IMR-90 (cell line): ENCODE measurements at regions not wholly inside any gene's neighbourhood (a gene's known extent, or its start where the extent isn't known, plus 50 kb on each side); places are given as distances from the start of the nearest gene placed in this dataset.

ENCODE experiments used
- BHLHE40 ChIP-seq: fragments of 150-350 bp; IDR thresholded peaks from 2 replicates; pipeline ENCODE4 v1.6.1; 2016; ENCODE audit warnings: mild to moderate bottlenecking, low read depth, low read length
- CEBPB ChIP-seq: IDR thresholded peaks from 2 replicates; pipeline ENCODE4 v1.6.1; 2012; ENCODE audit warnings: low read depth, low read length, improper control_type of control experiment
- FOS ChIP-seq: fragments of 150-350 bp; IDR thresholded peaks from 2 replicates; pipeline ENCODE4 v1.6.1; 2016; ENCODE audit warnings: low read depth, low read length
- MAFK ChIP-seq: IDR thresholded peaks from 2 replicates; pipeline ENCODE4 v1.6.1; 2012; ENCODE audit warnings: low read depth, low read length, improper control_type of control experiment
- MAZ ChIP-seq: IDR thresholded peaks from 2 replicates; pipeline ENCODE4 v1.6.1; 2012; ENCODE audit warnings: low read depth, mild to moderate bottlenecking, low read length, improper control_type of control experiment, moderate library complexity, borderline replicate concordance
- NFE2L2 ChIP-seq: fragments of 150-350 bp; IDR thresholded peaks from 2 replicates; pipeline ENCODE4 v1.6.1; 2016; ENCODE audit warnings: low read depth, mild to moderate bottlenecking, low read length
- POLR2A ChIP-seq: IDR thresholded peaks from 2 replicates; pipeline ENCODE4 v1.6.1; 2012; ENCODE audit warnings: mild to moderate bottlenecking, low read depth, low read length
- RCOR1 ChIP-seq: IDR thresholded peaks from 2 replicates; pipeline ENCODE4 v1.6.1; 2012; ENCODE audit warnings: mild to moderate bottlenecking, low read length, improper control_type of control experiment; ENCODE audit not compliant: insufficient replicate concordance
- SMC3 ChIP-seq: fragments of 150-350 bp; IDR thresholded peaks from 2 replicates; pipeline ENCODE4 v1.6.1; 2016; ENCODE audit warnings: low read depth, mild to moderate bottlenecking, antibody characterized with exemption, low read length, moderate library complexity
- TF ChIP-seq, protein P1 (sequence below): conservative IDR thresholded peaks from 2 replicates; pipeline ENCODE4 v1.5.1; 2012; ENCODE audit warnings: mild to moderate bottlenecking, low read depth, low read length, improper control_type of control experiment
- TF ChIP-seq, protein P2 (sequence below): fragments of 150-350 bp; IDR thresholded peaks from 2 replicates; pipeline ENCODE4 v1.6.1; 2016; ENCODE audit warnings: low read depth, mild to moderate bottlenecking, low read length, moderate library complexity, borderline replicate concordance
- TF ChIP-seq, protein P3 (sequence below): fragments of 150-350 bp; IDR thresholded peaks from 2 replicates; pipeline ENCODE4 v1.6.1; 2017; ENCODE audit warnings: mild to moderate bottlenecking, antibody characterized with exemption, low read length, low read depth

GRCh38 chr12:30811966-30812365, 57.2 kb upstream of the CAPRIN2 start:
- no peak for TF ChIP-seq POLR2A
- TF ChIP-seq, protein P1, sequence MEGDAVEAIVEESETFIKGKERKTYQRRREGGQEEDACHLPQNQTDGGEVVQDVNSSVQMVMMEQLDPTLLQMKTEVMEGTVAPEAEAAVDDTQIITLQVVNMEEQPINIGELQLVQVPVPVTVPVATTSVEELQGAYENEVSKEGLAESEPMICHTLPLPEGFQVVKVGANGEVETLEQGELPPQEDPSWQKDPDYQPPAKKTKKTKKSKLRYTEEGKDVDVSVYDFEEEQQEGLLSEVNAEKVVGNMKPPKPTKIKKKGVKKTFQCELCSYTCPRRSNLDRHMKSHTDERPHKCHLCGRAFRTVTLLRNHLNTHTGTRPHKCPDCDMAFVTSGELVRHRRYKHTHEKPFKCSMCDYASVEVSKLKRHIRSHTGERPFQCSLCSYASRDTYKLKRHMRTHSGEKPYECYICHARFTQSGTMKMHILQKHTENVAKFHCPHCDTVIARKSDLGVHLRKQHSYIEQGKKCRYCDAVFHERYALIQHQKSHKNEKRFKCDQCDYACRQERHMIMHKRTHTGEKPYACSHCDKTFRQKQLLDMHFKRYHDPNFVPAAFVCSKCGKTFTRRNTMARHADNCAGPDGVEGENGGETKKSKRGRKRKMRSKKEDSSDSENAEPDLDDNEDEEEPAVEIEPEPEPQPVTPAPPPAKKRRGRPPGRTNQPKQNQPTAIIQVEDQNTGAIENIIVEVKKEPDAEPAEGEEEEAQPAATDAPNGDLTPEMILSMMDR, result no peak
- no peak for TF ChIP-seq RCOR1
- TF ChIP-seq FOS, result no peak
- TF ChIP-seq CEBPB, result no peak
- no peak for TF ChIP-seq NFE2L2
- TF ChIP-seq BHLHE40, result no peak
- no peak for TF ChIP-seq MAZ
- no peak for TF ChIP-seq SMC3
- TF ChIP-seq, protein P2, sequence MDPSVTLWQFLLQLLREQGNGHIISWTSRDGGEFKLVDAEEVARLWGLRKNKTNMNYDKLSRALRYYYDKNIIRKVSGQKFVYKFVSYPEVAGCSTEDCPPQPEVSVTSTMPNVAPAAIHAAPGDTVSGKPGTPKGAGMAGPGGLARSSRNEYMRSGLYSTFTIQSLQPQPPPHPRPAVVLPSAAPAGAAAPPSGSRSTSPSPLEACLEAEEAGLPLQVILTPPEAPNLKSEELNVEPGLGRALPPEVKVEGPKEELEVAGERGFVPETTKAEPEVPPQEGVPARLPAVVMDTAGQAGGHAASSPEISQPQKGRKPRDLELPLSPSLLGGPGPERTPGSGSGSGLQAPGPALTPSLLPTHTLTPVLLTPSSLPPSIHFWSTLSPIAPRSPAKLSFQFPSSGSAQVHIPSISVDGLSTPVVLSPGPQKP, result no peak
- TF ChIP-seq, protein P3, sequence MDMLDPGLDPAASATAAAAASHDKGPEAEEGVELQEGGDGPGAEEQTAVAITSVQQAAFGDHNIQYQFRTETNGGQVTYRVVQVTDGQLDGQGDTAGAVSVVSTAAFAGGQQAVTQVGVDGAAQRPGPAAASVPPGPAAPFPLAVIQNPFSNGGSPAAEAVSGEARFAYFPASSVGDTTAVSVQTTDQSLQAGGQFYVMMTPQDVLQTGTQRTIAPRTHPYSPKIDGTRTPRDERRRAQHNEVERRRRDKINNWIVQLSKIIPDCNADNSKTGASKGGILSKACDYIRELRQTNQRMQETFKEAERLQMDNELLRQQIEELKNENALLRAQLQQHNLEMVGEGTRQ, result no peak
- no peak for TF ChIP-seq MAFK
